Lower lobe of right lung (tissue), 2 donors: ENCODE measurements at regions not wholly inside any gene's neighbourhood (a gene's known extent, or its start where the extent isn't known, plus 50 kb on each side); places are given as distances from the start of the nearest gene placed in this dataset.

ENCODE experiments used
- ATAC-seq, 2 donors: fragments of 200-7000 bp; cut with Tn5 transposase; one replicate each; pipeline ENCODE4 v1.9.1; 2020 to 2022; ENCODE audit warnings: mild to moderate bottlenecking in 2 of 2, moderate library complexity in 2 of 2
- DNase-seq: peaks from one replicate; pipeline ENCODE4 v3.0.0-alpha.2; 2020
- H3K27ac ChIP-seq: fragments of 200-600 bp; one replicate; pipeline ENCODE4 v1.8.0; 2022
- H3K27me3 ChIP-seq: fragments of 200-600 bp; one replicate; pipeline ENCODE4 v1.8.0; 2022; ENCODE audit warnings: low read depth
- H3K36me3 ChIP-seq: fragments of 200-600 bp; one replicate; pipeline ENCODE4 v1.8.0; 2022; ENCODE audit warnings: mild to moderate bottlenecking
- H3K4me1 ChIP-seq: fragments of 200-600 bp; one replicate; pipeline ENCODE4 v1.8.0; 2022
- H3K4me3 ChIP-seq: fragments of 200-600 bp; one replicate; pipeline ENCODE4 v1.8.0; 2022; ENCODE audit warnings: mild to moderate bottlenecking
- H3K9me3 ChIP-seq: fragments of 200-600 bp; one replicate; pipeline ENCODE4 v1.8.0; 2022
- CTCF ChIP-seq: fragments of 200-600 bp; IDR thresholded peaks from one replicate; pipeline ENCODE4 v1.8.0; 2022; ENCODE audit warnings: antibody characterized with exemption, mild to moderate bottlenecking
- intact Hi-C: fragments of 100-400 bp; cut with DNase I; formaldehyde crosslinking; loops from one replicate; pipeline ENCODE4 v1.11.0; 2022
- donor health status: DM: no; HTN: yes; CAD: no; lungs with severe emphysema.

GRCh38 chr7:149377386-149377785 lies 83.5 kb downstream of the ZNF777 start:
- Histone ChIP-seq H3K4me1 (no peaks in the 10 kb centered on the region), H3K4me3 (no peak overlapping the region), H3K36me3 (no peaks in the 10 kb centered on the region), H3K9me3 (peaks cover 15% of the 10 kb centered on the region), H3K27me3 (no peaks in the 10 kb centered on the region), H3K27ac (no peak overlapping the region)
- intact Hi-C loops, result no loop called here
- no peak for TF ChIP-seq CTCF
- ATAC-seq, result no peak
- no peak for DNase-seq

- Histone ChIP-seq H3K27ac (no peak overlapping the region), H3K4me3 (no peak overlapping the region), H3K36me3 (no peaks in the 10 kb centered on the region), H3K9me3 (peaks cover 15% of the 10 kb centered on the region), H3K4me1 (no peaks in the 10 kb centered on the region), H3K27me3 (no peaks in the 10 kb centered on the region)
- no peak for ATAC-seq
- TF ChIP-seq CTCF, result no peak
- intact Hi-C loops, result no loop called here
- DNase-seq, result no peak
Observed at GRCh38 chr7:149379625-149380024, 81.2 kb downstream of the ZNF777 start.

GRCh38 chr7:149381245-149381644 lies 79.6 kb downstream of the ZNF777 start:
- ATAC-seq (no peak), DNase-seq (no peak)
- Histone ChIP-seq H3K36me3 (no peaks in the 10 kb centered on the region), H3K4me3 (no peak overlapping the region), H3K27me3 (no peaks in the 10 kb centered on the region), H3K9me3 (peaks cover 15% of the 10 kb centered on the region), H3K4me1 (no peaks in the 10 kb centered on the region), H3K27ac (no peak overlapping the region)
- TF ChIP-seq CTCF, result no peak
- intact Hi-C loops, result no loop called here
